ENCODE measurements at regions not wholly inside any gene's neighbourhood (a gene's known extent, or its start where the extent isn't known, plus 50 kb on each side); places are given as distances from the start of the nearest gene placed in this dataset.

DNA sequence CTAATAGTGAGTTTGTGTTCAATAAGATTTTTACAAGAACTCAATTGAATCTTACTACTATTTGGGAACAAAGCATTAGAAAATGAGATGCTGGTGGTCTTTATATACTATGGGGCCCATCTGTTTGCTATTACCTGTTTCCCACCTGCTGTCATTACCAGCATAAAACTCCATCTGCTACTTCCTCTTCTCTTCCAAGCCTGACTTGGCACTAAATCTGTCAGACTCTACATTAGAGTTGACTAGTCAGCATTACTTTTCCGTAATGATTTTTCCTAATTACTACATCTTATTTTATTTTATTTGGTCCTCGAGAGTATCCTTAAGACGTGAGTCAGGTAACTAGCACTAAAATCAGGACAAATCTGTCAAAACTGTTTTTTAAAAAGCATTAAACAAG is 68.1 kb upstream of the KRR1 start:
- FAIRE-seq (no peak), DNase-seq (ENCODE audit: insufficient read length, low spot score) (no peak)
- TF ChIP-seq, protein P1, sequence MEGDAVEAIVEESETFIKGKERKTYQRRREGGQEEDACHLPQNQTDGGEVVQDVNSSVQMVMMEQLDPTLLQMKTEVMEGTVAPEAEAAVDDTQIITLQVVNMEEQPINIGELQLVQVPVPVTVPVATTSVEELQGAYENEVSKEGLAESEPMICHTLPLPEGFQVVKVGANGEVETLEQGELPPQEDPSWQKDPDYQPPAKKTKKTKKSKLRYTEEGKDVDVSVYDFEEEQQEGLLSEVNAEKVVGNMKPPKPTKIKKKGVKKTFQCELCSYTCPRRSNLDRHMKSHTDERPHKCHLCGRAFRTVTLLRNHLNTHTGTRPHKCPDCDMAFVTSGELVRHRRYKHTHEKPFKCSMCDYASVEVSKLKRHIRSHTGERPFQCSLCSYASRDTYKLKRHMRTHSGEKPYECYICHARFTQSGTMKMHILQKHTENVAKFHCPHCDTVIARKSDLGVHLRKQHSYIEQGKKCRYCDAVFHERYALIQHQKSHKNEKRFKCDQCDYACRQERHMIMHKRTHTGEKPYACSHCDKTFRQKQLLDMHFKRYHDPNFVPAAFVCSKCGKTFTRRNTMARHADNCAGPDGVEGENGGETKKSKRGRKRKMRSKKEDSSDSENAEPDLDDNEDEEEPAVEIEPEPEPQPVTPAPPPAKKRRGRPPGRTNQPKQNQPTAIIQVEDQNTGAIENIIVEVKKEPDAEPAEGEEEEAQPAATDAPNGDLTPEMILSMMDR (IDR thresholded peaks at IDR 0.05; ENCODE audit: insufficient read depth, missing control alignments), result no peak

DNA sequence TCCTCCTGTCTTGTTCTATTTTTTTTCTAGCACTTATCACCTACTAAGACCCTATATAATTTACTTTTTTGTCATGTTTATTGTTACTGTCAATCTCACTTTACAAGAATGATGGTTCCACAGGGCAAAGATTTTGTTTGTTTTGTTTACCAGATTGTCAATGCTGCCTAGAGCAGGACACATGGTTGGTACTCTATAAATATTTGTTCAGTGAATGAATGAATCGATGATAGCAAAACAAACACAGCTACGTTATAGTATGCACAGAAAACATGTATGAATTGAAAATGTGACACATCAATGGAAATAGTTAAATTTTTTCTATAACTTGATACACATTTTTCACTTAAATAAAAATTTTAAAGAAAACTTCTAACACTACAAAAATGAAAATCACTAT is 67.1 kb upstream of the KRR1 start:
- no peak for FAIRE-seq
- TF ChIP-seq, protein P1 (IDR thresholded peaks at IDR 0.05; ENCODE audit: insufficient read depth, missing control alignments), result no peak

DNA sequence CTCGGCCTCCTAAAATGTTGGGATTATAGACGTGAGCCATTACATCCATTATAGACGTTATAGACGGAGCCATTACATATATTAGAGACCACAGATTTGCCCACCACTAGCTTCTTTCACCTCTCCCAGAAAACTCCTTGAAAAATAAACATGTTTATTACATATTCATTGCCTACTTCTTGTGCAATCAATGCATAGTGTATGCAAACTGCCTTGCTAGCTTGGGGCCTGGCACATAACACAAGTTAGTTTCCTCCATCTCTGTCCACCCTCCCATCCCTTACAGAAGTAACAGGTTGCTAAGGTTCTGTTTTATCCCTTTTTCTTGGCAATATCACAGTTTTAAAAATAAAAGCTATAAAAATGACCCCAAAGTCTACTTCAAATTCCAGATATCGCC is 66.4 kb upstream of the KRR1 start:
- no peak for DNase-seq (ENCODE audit: insufficient read length, low spot score)
- TF ChIP-seq, protein P1 (IDR thresholded peaks at IDR 0.05; ENCODE audit: insufficient read depth, missing control alignments), result no peak
- FAIRE-seq, result no peak

More for the DNA sequence above, 67.1 kb upstream of the KRR1 start:
- no peak for DNase-seq (ENCODE audit: insufficient read length, low spot score)

DNA sequence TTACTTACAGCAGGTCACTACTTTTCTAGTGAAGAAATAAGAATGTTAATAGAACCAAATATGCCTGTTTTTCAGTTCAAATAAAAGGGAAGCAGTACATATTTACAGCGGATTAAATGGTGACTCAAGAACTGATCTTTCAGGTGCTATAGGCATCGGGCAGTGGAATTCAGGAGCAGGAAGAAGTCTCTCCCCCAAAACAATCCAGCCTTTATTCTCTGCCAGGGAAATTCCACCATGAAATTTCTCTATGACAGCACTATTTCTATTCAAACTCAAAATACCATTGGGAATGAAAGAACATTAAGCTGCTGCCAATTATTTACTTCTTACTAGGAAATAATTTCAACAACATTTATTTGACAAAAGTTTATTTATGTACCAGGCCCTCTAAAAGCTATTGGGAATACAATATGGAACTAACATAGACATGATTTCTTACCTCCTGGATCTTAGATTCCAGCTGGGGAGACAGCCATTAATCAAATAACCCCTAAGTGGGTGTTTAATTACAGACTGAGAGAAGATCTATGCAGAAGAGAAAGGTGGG is 60.3 kb upstream of the KRR1 start:
- TF ChIP-seq, protein P1 (IDR thresholded peaks at IDR 0.05; ENCODE audit: insufficient read depth, missing control alignments), result no peak
- FAIRE-seq (no peak), DNase-seq (ENCODE audit: insufficient read length, low spot score) (no peak)

DNA sequence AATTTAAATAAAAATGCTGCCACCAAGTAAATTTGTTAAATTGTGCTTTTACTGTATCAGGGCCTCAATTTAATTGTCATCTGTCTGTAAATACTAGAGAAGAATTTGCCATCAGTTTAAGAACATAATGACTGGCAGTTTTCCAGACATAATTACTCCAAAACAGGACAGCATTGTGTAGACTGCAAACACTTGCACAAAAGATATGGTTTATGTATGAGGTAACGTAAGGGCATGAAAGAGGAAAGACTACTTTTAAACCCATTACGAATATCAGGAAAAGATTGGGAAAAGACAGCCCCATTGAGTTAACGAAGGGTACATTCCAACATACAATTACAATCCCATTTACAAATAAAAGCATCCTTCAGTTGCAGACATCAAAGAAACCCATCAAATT is 59.8 kb upstream of the KRR1 start:
- DNase-seq (ENCODE audit: insufficient read length, low spot score) (no peak), FAIRE-seq (no peak)
- TF ChIP-seq, protein P1 (IDR thresholded peaks at IDR 0.05; ENCODE audit: insufficient read depth, missing control alignments), result no peak

DNA sequence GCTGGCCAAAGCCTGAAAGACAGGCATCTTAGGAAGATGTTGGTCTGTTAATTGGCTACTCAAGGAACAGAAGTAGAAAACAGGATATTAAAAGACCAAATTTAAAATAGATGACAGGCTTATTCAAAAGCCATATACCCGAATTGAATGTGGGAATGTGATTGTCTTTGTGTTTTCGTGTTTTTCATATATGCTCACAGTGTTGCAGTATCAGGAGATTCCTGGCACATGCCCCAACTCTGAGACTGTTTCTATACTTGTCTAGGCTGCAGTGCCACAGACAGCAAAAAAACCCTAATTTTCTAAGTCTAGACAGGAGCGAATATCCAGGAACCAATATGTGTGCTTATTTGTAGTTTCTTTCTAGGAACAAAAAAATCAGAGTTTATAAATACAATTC is 57.4 kb upstream of the KRR1 start:
- FAIRE-seq (no peak), DNase-seq (ENCODE audit: insufficient read length, low spot score) (no peak)
- TF ChIP-seq, protein P1 (IDR thresholded peaks at IDR 0.05; ENCODE audit: insufficient read depth, missing control alignments), result no peak

DNA sequence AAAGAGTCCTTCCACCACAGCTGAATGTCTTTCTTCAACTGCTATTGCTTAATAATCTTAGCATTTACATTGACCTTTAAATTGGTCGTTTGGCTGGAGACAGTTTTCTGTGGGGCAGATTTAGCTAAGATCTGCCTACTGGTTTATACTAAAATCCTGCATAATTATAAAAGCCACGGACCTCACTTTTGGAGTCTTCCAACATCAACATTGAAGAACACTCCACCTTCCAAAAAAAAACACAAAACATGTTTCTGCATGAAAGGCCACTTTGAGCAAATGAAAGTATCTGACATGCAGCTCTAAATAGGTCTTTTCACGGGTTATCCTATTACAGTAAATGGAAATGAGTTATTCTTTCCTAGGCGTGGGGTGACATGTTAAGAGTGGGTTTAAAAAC is 57.0 kb upstream of the KRR1 start:
- no peak for DNase-seq (ENCODE audit: insufficient read length, low spot score)
- TF ChIP-seq, protein P1 (IDR thresholded peaks at IDR 0.05; ENCODE audit: insufficient read depth, missing control alignments), result no peak
- no peak for FAIRE-seq
